Neutrophil (primary cell): ENCODE measurements at regions not wholly inside any gene's neighbourhood (a gene's known extent, or its start where the extent isn't known, plus 50 kb on each side); places are given as distances from the start of the nearest gene placed in this dataset.

Source experiments
- H3K27ac ChIP-seq: fragments of 200-600 bp; sonication (generic); 2 replicates; pipeline ENCODE4 v1.5.1; 2016; ENCODE audit warnings: mild to moderate bottlenecking, moderate library complexity
- H3K27me3 ChIP-seq: fragments of 200-600 bp; sonication (generic); 2 replicates; pipeline ENCODE4 v1.6.0; 2016; ENCODE audit warnings: mild to moderate bottlenecking
- H3K36me3 ChIP-seq: fragments of 200-600 bp; sonication (generic); 2 replicates; pipeline ENCODE4 v1.5.1; 2017
- H3K4me1 ChIP-seq, 2 experiments: fragments of 200-600 bp in 1 of 2; sonication (generic) in 1 of 2; 1 replicate in 1 of 2; 2 replicates in 1 of 2; pipeline versions ENCODE4 v1.5.1 to v1.6.1; 2013 to 2016; ENCODE audit warnings: low read depth in 1 of 2, low read length in 1 of 2, mild to moderate bottlenecking in 1 of 2, moderate library complexity in 1 of 2; ENCODE audit not compliant: control insufficient read depth in 1 of 2, insufficient read depth in 1 of 2
- H3K4me3 ChIP-seq, 2 experiments: fragments of 200-600 bp in 1 of 2; sonication (generic) in 1 of 2; 1 replicate in 1 of 2; 2 replicates in 1 of 2; pipeline ENCODE4 v1.5.1; 2013 to 2016; ENCODE audit warnings: low read depth in 1 of 2, low read length in 1 of 2, mild to moderate bottlenecking in 1 of 2, moderate library complexity in 1 of 2
- H3K9me3 ChIP-seq: fragments of 200-600 bp; sonication (generic); 2 replicates; pipeline ENCODE4 v1.5.1; 2016
- CTCF ChIP-seq: fragments of 200-600 bp; sonication (generic); IDR thresholded peaks from 2 replicates; pipeline ENCODE4 v1.5.1; 2016; ENCODE audit warnings: antibody characterized with exemption

DNA sequence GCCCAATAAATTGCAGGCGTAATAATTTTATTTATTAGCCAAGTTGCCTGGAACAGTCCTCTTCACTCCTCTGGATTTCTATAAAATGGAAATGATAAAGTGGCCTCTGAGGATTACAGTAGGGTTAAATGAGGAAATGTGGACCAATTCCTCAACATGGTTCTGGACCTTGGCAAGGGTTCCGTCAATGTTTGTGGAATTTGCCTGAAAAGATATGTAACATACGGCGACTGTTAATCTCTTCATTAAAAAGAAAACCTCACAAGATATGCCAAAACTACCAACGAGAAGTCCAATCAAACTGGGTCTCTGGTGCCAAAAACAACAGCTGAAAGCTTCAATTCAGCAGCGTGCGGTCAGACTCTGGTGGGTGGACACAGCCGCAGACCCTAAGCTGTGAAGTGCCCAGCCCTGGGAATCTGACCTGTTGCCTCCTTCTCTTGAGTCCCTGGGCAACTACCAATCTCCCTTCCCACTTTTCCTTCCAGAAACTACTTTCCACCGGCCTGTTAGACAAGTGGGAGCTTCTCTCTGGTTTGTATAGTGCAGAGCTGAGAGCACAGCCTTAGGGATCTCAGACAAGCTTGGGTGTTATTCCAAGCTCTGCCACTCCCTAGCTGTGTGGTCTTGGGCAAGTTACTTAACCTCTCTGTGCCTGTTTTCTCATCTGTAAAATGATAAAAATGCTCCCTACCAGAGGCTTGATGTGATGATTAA lies 190.5 kb upstream of the GSC start:
- Histone ChIP-seq H3K9me3 (no peaks in the 10 kb centered on the region), H3K27ac (no peak overlapping the region), H3K27me3 (peaks cover 25% of the 10 kb centered on the region), H3K4me3 (no peak overlapping the region), H3K36me3 (no peaks in the 10 kb centered on the region), H3K4me1 (no peaks in the 10 kb centered on the region)
- TF ChIP-seq CTCF, result no peak

GRCh38 chr14:94953541-94954260 lies 183.8 kb upstream of the GSC start:
- no peak overlapping the region for H3K27ac ChIP-seq
- H3K4me3 ChIP-seq, result no peak overlapping the region
- H3K4me1 ChIP-seq, result no peaks in the 10 kb centered on the region
- H3K36me3 ChIP-seq, result no peaks in the 10 kb centered on the region
- TF ChIP-seq CTCF, result no peak
- H3K27me3 ChIP-seq, result peaks cover 24% of the 10 kb centered on the region
- H3K9me3 ChIP-seq, result no peaks in the 10 kb centered on the region

- Histone ChIP-seq H3K9me3 (no peaks in the 10 kb centered on the region), H3K27ac (no peak overlapping the region), H3K4me3 (no peak overlapping the region), H3K36me3 (no peaks in the 10 kb centered on the region), H3K27me3 (peaks cover 24% of the 10 kb centered on the region), H3K4me1 (no peaks in the 10 kb centered on the region)
- TF ChIP-seq CTCF, result no peak
Measured at GRCh38 chr14:94952097-94952496, 182.2 kb upstream of the GSC start.

- Histone ChIP-seq H3K36me3 (no peaks in the 10 kb centered on the region), H3K4me3 (no peak overlapping the region), H3K4me1 (no peaks in the 10 kb centered on the region), H3K9me3 (no peaks in the 10 kb centered on the region), H3K27me3 (peaks cover 8% of the 10 kb centered on the region), H3K27ac (no peak overlapping the region)
- no peak for TF ChIP-seq CTCF
Measured at GRCh38 chr14:94946244-94946643, 176.3 kb upstream of the GSC start.

DNA sequence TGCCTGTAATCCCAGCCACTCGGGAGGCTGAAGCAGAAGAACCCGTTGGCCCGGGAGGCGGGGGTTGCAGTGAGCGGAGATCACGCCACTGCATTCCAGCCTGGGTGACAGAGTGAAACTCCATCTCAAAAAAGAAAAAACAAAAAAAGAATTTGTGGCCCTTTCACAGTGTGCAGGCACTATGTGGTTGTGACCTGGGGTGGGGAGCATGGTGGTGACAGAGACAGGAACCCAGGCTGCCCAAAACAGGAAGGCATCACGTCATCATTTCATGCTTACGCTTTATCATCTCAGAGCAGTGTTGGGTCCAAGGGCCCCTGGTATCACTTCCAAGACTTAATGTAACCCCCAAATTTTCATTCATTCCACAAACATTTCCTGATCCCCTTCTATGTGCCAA lies 175.7 kb upstream of the GSC start:
- H3K4me1 ChIP-seq, result no peaks in the 10 kb centered on the region
- no peaks in the 10 kb centered on the region for H3K36me3 ChIP-seq
- TF ChIP-seq CTCF, result no peak
- H3K9me3 ChIP-seq, result no peaks in the 10 kb centered on the region
- H3K27me3 ChIP-seq, result peaks cover 7% of the 10 kb centered on the region
- no peak overlapping the region for H3K4me3 ChIP-seq
- no peak overlapping the region for H3K27ac ChIP-seq
